AG10803 (cell line): ENCODE measurements at regions not wholly inside any gene's neighbourhood (a gene's known extent, or its start where the extent isn't known, plus 50 kb on each side); places are given as distances from the start of the nearest gene placed in this dataset.

Source experiments
- DNase-seq: peaks from one replicate; pipeline ENCODE4 v3.0.0; 2010; ENCODE audit warnings: low read depth
- H3K4me3 ChIP-seq: 2 replicates; pipeline ENCODE4 v1.5.1; 2011; ENCODE audit warnings: mild to moderate bottlenecking, low read length, control low read depth
- TF ChIP-seq, protein P1 (sequence below): conservative IDR thresholded peaks from 2 replicates; pipeline ENCODE4 v1.5.1; 2011; ENCODE audit warnings: mild to moderate bottlenecking, low read length, control low read depth, inconsistent platforms

DNA sequence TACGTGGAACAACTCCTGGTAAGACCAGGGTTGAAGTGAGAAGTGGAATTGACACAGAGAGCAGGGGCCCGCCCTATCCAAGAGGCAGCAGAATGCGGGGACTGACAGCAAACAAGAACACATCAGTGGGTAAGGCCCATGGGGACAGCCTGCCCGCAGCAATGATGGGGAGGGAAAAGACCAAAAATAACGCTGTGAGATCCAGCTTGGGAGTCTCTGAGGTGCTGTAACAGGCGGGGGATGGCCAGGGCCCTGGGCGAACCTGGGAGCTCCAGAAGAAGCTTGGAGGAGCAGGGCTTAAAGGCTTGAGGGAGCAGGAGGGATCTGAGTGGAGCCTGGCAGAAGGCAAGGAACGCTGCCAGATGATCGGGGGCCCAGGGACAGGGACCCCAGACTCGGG, 173.4 kb downstream of the TMEM200C start:
- H3K4me3 ChIP-seq, result no peak overlapping the region
- no peak for DNase-seq
- TF ChIP-seq, protein P1, sequence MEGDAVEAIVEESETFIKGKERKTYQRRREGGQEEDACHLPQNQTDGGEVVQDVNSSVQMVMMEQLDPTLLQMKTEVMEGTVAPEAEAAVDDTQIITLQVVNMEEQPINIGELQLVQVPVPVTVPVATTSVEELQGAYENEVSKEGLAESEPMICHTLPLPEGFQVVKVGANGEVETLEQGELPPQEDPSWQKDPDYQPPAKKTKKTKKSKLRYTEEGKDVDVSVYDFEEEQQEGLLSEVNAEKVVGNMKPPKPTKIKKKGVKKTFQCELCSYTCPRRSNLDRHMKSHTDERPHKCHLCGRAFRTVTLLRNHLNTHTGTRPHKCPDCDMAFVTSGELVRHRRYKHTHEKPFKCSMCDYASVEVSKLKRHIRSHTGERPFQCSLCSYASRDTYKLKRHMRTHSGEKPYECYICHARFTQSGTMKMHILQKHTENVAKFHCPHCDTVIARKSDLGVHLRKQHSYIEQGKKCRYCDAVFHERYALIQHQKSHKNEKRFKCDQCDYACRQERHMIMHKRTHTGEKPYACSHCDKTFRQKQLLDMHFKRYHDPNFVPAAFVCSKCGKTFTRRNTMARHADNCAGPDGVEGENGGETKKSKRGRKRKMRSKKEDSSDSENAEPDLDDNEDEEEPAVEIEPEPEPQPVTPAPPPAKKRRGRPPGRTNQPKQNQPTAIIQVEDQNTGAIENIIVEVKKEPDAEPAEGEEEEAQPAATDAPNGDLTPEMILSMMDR, result no peak

DNA sequence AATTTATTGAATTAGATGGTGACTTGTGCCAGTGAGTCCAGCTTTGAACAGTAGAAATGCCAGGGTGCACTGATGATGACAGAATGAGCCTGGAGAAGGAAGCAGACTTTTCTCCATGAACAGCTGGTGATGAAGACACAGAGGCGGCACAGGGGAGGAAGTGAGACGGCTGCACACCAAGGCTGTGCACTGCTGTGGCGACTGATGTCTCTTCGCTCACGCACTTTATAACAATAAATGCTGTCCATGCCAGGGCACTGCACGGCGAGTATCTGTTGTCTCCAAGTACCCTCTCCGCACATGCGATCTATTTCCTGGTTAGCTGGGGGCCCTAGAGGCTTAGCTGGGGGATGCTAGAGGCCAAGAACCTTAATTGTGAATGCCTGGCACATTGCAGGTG, 175.2 kb downstream of the TMEM200C start:
- DNase-seq, result no peak
- TF ChIP-seq, protein P1, result no peak
- H3K4me3 ChIP-seq, result no peak overlapping the region

DNA sequence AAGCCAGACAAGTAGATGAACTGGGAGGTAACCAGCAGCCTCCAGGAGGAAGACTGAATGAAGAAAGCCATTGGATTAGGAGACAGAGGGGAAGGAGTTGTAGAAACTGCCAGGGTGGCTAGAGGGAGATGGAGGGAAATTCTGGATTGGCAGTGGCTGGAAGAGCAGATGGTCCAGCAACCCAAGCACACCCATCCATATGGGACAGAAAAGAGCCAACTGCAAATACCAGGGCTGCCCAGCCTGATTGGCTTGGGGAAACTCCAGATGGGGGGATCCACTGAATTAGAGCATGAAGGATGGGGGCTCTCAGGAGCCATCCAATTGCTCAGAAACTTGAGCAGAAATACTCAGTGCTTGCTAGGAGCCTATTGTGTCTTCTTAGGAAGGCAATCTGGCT, 173.5 kb upstream of the EPB41L3 start:
- no peak for DNase-seq
- no peak overlapping the region for H3K4me3 ChIP-seq
- TF ChIP-seq, protein P1, result no peak

DNA sequence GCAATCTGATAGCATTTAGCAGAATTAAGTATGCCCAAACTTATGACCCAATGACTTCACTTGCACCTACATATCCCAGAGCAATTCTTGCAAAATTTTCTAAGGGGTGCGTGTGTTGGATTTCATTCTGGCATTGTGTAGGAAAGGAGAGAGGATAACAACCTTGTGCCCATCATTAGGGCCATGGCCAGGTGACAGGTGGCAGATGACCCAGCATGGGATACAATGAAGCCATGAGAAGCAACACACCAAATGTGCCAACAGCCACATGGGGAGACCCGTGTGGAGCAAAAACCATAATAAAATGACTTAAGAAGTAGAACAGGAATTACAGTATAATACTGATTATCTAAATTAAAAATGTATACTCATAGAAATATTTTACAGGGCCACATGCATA, 166.9 kb upstream of the EPB41L3 start:
- TF ChIP-seq, protein P1, result no peak

DNA sequence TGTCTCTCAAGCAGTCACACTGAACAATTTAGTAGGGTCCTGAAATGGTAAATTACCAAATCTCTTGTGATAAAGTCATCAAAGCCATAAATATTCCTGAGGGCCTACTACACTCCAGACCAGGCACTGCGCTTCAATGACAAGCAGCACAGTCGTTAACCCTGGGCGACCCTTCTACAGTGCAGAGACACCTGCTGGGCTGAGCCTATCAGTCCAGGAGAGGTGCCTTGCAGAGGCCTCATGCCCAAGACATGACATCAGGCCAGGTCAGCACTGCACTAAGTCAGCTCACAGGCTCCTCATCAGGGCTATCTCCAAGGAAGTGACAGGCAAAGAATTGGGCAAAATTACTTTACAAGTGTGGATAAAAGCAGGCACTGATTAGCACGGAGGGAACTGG, 166.4 kb upstream of the EPB41L3 start:
- DNase-seq, result no peak
- TF ChIP-seq, protein P1, result no peak

More for the DNA sequence above, 166.9 kb upstream of the EPB41L3 start:
- H3K4me3 ChIP-seq, result no peak overlapping the region
- DNase-seq, result no peak

DNA sequence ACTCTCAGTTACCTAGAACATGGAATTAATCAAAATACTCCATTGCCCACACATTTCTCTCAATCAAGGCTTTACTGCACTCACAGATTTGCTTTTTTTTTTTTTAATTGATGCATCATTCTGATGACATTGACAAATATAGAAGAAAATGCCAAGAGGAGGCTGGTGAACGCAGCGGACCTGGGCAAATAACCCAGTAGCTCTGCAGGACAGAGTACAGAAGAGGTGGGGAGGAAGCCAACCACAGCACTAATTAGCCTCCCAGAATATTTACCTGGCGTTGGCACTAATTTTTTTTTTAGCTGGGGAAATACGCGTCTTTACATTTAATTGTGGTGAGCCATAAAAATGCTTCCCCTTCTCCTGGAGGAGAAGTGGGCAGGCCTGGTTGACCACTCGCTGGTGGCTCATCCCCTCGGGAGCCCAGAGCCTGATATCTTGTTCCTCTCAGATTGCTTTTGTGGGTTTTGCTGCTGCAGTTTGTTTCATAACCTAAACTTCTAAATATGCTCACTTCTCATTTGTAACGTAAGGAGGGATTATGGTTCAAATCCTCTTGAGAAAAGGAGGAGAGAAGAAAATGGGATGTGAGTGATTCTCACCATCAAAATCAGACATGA, 165.8 kb upstream of the EPB41L3 start:
- TF ChIP-seq, protein P1, result no peak
- no peak for DNase-seq
- H3K4me3 ChIP-seq, result no peak overlapping the region

More for the DNA sequence above, 166.4 kb upstream of the EPB41L3 start:
- H3K4me3 ChIP-seq, result no peak overlapping the region

DNA sequence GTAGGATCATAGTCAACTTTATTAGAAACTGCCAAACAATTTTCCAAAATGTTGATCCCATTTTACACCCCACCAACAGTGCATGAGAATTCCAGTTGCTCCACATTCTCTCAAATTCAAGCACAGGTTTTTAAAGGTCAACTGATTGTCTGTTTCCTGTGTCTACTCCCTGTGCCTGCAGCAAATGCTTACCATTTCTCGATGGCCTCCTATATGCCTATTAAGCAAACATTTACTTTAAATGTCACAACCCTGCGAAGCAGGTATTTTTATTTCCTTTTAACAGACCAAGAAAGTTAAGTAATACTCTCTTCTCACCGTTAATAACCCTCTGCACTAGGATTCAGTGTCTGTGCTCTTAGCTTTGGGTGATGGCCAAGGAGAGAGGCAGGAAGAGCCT, 163.8 kb upstream of the EPB41L3 start:
- DNase-seq, result no peak
- TF ChIP-seq, protein P1, result no peak
- no peak overlapping the region for H3K4me3 ChIP-seq
